H4 (cell line): ENCODE measurements at regions not wholly inside any gene's neighbourhood (a gene's known extent, or its start where the extent isn't known, plus 50 kb on each side); places are given as distances from the start of the nearest gene placed in this dataset.
"Not testable (repeated sequence)": the region's sequence is repeated elsewhere in the genome, so short reads cannot be mapped to it uniquely, and the experiment has no call there.

ENCODE experiments used
- DNase-seq: peaks from one replicate; pipeline ENCODE4 v3.0.0-alpha.2; 2015; ENCODE audit warnings: low spot score

GRCh38 chr12:114501474-114501807 lies 95.5 kb upstream of the TBX5 start:
- DNase-seq, result no peak

GRCh38 chr12:114500775-114501473 lies 95.0 kb upstream of the TBX5 start:
- no peak for DNase-seq

- DNase-seq, result no peak
Measured at GRCh38 chr12:114500131-114500530, 94.2 kb upstream of the TBX5 start.

- DNase-seq, result no peak
Measured at GRCh38 chr12:114499338-114499737, 93.4 kb upstream of the TBX5 start.

GRCh38 chr12:114491916-114492315 lies 86.0 kb upstream of the TBX5 start:
- no peak for DNase-seq

GRCh38 chr12:114484822-114485459 lies 79.0 kb upstream of the TBX5 start:
- DNase-seq, result not testable (repeated sequence)

- no peak for DNase-seq
Measured at GRCh38 chr12:114483996-114484395, 78.1 kb upstream of the TBX5 start.

GRCh38 chr12:114481200-114481535 lies 75.2 kb upstream of the TBX5 start:
- DNase-seq, result no peak

- no peak for DNase-seq
Measured at GRCh38 chr12:114480337-114481199, 74.6 kb upstream of the TBX5 start.

GRCh38 chr12:114479831-114480230 lies 73.9 kb upstream of the TBX5 start:
- DNase-seq, result no peak

- no peak for DNase-seq
Measured at GRCh38 chr12:114478865-114479264, 72.9 kb upstream of the TBX5 start.

- DNase-seq, result no peak
Measured at GRCh38 chr12:114477989-114478395, 72.0 kb upstream of the TBX5 start.

- DNase-seq, result peak; percentile 42
Measured at GRCh38 chr12:114476159-114476558, 70.2 kb upstream of the TBX5 start.

- DNase-seq, result no peak
Measured at GRCh38 chr12:114473717-114474116, 67.8 kb upstream of the TBX5 start.

GRCh38 chr12:114473018-114473417 lies 67.1 kb upstream of the TBX5 start:
- DNase-seq, result no peak

- no peak for DNase-seq
Measured at GRCh38 chr12:114457620-114458019, 51.7 kb upstream of the TBX5 start.
